SKM-1 treated with dmso at 0.1 percent for 144 hours (cell line): ENCODE measurements at regions not wholly inside any gene's neighbourhood (a gene's known extent, or its start where the extent isn't known, plus 50 kb on each side); places are given as distances from the start of the nearest gene placed in this dataset.

ENCODE experiments used
- DNase-seq: peaks from one replicate; lab custom pipeline; 2025; ENCODE audit not compliant: unreplicated experiment; lab: John Stamatoyannopoulos, UW

DNA sequence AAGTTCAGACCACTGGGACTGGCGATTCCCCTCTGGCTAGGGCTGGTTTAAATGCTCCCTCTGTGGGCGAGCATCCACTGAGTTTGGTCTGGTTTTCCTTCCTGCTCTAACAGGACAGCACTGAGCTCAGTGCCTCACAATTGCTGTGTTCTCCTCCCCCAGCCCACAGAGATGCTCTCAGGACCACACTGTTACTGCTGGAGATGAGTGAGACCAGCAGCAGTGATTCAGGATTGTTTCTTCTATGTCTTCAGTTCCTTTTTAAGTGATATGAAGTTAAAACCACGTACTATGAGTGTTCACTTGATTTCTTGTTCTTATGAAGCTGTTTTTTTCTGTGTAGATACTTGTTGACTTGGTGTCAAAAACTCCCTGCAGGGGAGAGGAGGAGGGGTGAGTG, 180.4 kb upstream of the COL8A1 start:
- DNase-seq, result no peak

DNA sequence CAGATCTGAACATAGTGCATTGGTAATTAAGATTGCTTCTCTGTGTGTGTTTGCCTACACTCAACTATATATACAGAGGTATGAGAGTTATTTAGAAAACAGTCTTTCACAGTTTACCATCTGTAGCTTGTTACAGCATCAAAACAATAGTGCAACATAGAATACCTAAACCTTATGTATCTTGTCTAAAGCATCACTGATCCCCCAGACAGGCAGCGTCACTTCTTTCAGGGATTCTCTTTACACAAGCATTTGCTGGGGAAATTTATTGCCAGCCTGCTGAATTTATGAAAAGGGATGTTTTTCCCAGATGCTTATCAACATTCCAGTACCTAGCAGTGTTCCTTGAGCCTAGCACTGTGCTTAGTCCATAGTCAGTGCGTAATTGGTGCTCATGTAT, 195.8 kb upstream of the COL8A1 start:
- no peak for DNase-seq

DNA sequence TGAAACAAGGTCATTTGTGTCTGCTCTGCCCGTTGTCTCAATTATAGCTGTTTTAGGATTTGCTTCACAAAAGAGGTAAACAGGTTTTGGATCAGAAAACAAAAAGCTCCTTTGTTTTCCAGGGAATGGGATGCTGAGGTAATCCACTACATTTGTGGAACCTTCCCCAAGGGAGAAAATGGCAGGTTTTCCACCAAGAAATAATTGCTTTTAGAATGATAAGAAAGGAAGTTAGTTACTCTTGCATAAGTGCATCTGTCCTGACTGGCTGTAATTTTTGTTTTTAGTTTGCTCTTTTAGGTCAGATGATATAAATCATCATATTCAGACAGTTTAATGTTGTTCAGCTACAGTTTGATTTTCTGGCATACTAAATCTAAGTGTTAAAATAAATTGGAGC, 198.5 kb upstream of the COL8A1 start:
- no peak for DNase-seq

DNA sequence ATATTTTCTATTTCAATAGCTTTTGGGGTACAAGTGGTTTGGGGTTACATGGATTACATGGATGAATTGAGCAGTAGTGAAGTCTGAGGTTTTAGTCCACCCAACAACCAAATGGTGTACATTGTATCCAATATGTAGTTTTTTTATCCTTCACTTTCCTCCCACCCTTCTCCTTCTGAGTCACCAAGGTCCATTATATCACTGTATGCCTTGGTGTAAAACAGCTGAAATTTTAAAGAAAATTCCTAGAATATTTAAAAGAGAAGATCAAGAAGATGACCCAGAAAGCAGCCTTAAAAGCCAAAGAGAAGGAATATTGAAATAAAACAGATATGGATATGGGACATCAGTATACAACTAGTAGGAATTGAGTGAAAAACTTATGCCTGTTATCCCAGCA, 204.2 kb upstream of the COL8A1 start:
- no peak for DNase-seq

DNA sequence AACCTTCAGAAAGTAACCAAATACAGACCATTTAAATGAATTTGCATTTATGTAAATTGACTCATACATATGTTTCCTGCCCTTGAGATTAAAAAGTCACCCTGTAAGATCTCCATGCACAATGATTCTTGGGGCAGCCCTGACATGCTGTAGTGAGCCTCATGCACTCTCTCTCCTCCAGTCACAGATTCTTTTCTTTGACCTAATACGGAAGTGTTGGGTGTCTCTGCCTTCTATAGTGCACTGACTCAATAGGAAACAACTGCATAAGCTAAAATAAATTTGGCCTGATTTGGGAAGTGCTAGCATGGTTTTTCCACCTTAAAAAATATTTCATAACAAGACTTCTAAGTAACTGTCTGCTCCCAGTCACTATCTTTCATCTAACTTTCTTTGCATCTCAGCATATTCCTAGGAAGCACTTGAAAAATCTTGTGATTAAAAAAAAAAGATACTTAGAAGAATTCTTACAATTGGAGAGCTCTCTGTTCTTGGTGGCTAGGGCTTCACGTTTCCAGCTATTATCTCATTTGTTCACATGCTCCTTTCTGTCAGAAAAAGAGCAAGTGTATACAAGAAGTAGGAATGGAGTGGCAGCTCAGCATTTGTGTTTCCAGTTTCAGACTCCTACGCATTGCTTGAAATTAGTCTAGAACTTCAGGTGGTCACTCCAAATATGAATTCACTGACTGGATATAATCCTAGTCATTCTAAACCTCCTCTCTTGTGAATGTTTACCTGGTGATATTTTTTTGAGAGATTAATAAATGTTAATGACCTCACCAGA, 207.9 kb upstream of the COL8A1 start:
- DNase-seq, result no peak

DNA sequence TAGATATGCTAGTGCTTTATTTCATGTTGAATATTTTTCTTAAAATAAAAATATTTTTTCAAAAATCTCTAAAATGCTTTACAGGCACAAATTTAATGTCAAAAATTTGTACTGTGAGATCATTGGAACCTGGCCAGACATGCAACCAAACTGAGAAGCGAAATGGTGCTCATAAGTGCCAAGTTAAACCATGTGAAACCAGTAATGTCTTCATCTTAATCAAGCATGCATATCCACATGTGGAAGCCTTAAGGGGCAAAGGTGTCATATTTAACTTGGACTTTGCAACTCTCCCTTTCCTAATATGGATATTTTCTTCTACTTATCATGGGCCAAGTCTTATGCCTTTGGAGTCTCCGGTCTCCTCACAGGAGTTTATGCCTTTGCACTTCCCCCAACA, 208.9 kb upstream of the COL8A1 start:
- no peak for DNase-seq

DNA sequence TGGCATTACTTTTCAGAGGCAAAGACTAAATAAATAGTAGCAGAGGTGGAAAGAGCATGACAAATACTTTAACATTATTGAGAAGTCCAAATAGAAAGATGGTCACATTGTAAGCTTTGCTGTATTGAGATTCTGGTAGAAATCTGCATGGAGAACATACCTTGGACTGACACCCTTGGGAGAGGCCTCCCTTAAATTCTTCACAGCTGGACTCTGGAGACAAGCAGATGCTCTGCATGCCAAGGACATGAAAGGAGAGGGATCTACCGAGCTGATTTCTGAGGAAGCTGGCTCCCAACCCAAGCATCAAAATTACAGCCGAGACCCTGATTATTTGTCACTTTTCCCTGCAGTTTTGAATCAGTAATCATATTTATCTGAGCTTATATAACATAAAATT, 212.5 kb upstream of the COL8A1 start:
- DNase-seq, result no peak

DNA sequence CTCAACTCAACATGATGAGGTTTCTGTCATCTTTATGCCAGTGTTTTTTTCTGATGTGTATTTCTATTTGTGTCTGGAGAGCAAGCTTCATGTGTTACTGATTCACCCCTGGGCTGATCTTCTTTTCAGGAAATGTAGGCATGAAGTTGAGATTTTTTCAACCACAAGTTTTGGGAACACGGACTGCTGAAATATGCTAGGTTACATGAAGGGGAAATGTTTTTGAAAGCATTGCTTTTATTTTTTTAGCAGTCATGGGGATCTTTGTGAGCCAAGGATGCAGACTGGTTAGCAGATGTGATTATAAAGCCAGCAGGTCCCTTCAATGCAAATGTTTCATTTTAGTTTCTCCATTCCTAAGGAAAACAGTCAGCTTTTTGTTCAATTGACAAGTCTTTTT, 219.3 kb upstream of the COL8A1 start:
- DNase-seq, result no peak

DNA sequence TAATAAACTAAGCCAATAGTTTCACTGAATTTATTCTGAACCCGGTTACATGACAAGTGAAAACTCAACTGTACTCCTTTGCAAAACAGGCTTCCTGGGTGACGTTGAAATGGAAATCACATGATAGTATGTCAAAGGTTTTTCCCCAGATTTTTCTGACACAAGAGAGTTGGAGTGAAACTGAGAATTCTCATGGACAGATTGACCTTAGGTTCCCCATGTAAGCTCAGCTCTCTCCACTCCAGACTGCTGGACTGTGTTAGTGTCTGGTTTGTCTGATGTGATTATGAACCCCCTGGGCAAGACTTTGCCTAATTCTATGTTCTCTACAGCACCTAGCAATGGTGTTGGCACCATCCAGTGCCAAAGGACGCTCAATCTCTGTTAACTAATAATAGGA, 219.7 kb upstream of the COL8A1 start:
- DNase-seq, result no peak

DNA sequence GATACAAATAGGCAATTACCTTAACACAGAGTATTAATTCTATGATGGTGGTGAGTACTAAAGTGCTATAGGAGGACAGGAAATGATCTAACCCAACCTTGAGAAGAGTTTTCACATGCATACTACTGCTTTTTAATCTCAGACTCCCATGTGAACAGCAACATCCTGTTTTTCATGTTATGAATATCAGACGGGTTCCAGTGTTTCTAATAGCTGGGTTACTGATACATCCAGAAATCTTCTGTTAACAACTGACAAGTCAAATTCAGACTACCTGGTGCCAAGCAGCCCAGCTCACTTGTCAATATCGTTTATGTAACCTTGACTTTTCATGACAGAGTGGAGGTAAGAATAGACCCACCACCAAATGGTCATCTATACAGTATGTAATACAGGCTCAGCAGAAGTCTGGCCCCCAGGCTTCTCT, 220.2 kb upstream of the COL8A1 start:
- DNase-seq, result no peak

DNA sequence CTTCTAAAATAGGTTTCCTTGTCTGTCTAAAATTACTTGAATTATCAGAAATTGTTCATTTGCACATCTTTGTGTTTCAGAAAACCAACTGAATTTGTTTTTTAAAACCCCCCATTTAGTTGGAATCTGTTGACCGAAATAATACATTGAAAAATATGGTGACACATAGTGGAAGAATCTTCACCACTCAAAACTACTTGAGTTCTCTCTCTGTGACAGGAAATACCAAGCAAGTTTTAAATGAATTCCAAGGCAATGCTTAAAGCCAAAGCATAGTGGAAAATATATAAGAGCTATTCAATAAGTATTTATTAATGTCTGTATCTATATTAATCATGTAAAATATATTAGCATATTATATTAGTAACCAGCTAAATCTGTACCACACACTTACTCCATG, 224.9 kb upstream of the COL8A1 start:
- no peak for DNase-seq

DNA sequence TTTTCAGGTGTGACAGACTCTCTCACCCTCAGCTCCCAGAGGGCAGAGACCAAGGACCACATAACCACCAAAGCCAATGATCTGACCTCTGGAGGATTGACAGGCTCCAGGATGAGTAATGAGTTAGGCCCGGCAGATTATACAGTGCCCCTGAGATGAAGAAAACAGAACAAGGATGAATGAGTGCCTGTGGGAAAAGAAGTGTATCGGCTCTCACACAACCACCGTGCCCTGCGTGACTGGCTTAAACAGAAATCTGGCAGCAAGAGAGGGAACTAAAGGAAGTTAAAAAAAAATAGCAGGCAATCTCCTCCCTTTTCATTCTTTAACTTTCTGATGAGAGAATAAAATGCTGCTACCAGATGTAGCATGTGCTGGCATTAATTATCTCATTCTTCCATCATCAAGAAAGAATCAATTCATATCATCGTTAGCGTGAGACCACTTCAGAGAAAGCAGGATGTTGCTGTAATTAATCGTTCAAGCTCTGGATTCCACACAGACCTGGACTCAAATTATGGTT, 227.5 kb upstream of the COL8A1 start:
- DNase-seq, result no peak

DNA sequence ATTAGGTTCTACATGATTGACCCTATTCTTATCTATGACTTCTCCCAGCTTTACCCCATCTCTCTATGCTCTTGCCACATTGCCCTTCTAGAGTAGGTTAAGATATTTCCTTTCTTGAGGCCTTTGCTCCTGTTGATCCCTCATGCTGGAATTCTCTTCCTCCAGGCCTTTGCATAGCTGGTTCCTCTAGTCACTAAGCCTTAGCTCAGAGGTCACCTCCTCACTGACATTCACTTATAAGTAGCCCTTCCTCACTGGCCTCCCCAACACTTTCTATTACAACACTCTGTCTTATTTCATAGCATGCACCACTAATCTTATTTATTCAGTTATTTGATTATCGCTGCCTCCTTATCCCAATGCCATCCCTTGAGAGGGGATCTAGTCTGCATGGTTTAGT, 228.4 kb upstream of the COL8A1 start:
- no peak for DNase-seq

DNA sequence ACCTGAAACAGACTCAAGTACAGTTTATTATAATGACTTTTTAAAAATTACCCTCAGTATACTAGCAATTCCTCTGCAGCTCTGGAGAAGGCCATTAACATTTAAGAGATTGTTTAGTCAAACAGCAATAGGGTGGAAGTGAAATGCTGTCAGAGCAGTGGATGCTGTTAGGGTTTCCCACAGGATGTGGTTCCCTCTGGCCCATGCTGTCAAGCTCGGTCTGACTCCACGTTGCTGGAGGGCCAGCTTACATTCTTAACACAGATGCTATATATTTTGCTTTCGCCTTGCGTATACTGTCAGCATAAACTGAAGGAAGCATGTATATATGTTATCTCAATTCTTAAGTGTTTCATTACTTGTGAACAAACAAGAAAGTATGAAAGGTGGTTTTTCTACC, 231.1 kb upstream of the COL8A1 start:
- DNase-seq, result no peak

DNA sequence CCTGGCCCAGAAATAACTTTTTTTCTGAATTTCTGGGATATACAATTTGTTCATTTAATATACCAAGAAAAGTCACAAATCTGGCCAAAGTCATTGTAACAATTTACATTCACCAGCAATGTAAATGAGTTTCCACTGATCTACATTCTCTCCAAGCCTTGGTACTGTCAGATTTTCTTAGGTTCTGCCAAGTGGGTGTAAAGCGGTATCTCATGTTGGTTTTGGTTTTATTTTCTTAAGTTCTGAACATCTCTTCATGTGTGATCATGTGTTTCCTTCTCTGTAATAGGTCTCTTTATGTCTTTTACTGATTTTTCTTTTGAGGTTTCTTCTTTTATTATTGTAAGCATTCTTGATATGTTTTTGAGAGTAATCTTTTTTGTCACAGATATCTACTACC, 235.6 kb upstream of the COL8A1 start:
- no peak for DNase-seq

DNA sequence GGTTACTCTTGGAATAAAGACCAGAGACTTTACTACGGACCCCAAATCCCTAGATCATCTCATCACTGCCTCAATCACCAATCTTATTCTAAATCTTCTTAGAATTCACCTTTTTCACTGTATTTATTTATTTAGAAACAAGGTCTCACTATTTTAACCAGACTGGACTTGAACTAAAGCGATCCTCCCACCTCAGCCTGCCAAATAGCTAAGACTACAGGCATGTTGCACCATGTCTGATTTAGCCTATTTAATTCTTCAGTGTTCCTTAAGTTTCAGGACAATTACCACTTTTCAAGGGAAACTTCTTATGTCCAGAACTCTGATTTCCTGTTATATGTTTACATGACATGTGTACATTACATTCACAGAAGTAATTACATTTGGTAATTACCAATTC, 238.0 kb upstream of the COL8A1 start:
- DNase-seq, result no peak

DNA sequence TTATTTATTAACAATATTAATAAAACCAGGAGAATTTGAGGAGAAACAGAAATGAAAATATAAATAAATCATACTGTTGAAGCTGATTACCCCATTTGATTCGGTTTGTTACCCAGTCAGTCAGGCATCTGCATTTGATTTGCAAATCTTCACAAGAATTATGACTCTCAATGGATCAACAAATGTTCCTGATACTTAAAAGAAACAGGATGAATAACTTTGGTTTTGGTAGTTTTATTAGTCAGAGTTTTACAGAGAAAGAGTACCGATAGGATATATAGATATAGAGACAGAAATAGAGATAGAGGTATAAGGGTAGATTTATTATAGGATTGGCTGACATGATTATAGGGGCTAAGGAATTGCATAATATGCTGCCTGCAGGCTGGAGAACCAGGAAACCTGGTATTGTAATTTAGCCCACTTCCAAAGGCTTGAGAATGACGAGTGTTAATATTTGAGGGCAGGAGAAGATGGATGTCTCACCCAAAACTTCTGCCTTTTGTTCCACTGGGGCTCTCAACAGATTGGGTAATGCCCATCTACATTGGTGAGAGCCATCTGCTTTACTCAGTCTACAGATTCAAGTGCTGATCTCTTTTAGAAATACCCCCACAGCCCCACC, 241.6 kb upstream of the COL8A1 start:
- no peak for DNase-seq

DNA sequence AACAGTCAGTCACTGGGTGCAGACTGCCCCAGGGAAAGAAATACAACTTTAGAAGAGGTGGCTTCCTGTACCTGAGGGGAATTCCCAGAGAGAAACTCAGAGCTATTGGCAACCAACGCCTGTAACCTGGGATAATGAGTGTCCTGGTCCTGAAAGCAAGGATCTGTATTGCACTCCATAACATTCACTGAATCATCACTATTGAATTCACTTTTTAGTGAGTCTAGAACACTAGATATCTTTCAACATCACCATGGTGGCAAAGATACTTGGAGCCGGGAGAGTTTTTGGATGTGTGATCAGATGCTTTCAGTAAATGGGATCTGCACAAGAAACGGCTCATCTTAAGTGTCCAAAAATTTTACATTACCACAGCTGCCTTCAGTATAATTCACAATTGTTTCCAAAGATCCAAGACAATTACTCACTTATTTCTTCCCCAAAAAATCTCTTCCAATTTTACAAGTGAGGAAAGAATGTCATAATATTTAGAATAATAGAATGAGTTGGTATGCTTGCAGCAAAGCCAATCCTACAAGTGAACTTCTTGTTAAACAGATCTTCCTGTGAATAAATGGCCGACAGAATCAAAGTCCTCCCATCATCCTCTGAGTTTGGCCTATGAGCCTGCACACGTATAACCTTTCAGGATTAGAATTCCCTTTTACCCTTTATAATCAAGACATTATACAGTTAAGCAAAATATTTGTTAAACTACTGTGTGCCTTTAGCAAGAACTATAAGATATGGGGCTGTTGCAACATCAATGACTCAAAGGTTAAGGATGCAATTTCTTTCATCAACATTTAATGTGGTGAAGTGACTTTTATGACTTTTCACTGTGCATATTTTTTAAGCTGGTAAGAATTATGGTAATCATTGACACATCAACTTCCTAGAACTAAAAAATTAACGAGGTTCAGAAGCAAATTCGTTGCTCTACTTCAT, 243.3 kb upstream of the COL8A1 start:
- no peak for DNase-seq

DNA sequence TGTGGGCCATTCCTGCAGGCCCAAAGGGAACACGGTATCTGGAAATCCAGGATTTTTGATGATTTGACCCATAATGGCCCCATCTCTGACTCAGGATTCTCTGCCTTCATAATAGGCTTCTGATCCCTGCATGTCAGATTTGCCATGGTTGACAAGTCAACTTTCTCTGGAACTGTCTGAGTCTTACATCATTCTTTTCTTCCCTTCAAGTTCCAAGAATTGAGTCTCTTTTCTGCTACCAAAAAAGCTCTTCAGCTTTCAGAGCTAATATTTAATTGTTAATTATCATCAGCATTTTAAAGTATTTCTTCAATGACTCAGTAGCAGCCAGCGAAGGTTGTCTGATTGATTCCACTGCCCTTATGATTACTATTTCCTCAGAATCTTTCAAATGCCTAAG, 244.4 kb upstream of the COL8A1 start:
- DNase-seq, result no peak

DNA sequence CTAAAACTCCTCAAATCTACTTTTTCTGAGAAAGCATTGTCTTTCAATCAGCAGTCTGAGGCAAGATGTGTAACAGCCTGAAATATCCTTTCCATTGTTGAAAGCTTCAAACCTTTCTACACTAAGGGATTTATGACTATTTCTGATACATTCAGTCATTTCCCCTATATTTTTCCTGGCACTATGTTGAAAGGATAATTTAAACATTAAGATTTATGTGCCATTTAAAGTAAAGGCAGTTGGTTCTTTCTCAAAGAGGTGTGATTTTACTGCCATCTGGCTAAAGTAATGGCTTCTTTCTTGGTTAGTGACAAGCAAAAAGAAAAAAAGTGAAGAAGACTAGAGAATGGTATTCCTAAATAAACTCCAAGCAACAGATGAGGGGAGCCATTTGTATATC, 249.6 kb upstream of the COL8A1 start:
- no peak for DNase-seq

DNA sequence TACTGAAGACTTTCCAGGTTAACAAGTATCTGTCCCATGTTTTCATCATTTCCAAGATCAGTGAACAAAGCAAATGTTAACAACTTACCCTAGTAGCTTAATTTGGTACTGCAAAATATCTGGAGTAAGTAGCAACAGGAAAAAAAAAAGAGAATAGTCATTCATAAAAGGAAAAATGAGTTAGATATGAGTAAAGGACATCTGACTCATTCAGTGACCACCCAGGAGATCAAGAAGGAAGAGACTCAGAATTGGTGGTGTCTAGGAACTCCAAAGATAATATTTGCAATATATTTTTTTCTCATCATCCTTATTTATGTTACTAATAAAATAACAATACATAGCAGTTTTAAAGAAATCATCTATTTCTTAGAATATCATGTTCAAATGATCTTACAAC, 253.8 kb upstream of the COL8A1 start:
- no peak for DNase-seq

DNA sequence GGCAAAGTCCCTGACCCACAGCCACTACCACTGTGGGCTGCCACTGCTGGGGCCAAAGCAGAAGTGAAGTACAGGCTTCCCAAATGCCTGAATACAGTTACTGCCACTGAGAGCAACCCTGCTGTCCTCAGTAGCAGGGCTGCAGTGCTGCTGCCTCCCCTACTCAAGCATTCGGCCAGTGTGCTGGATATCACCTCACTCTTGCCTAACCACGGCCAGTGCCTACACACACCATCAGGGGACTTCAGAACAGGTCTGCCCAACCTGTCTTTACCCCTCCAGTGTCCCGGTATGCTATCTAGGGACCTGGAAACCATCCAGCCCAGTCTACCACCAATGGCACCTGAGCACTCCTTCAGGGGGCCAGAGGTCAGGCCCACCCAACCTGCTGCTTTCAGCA, 261.5 kb upstream of the COL8A1 start:
- DNase-seq, result no peak
